GM21367 (cell line): ENCODE measurements at regions not wholly inside any gene's neighbourhood (a gene's known extent, or its start where the extent isn't known, plus 50 kb on each side); places are given as distances from the start of the nearest gene placed in this dataset.

ENCODE experiments used
- ATAC-seq: cut with Tn5 transposase; IDR thresholded peaks from one replicate; pipeline ENCODE4 v1.9.1; 2021; ENCODE audit not compliant: unreplicated experiment

DNA sequence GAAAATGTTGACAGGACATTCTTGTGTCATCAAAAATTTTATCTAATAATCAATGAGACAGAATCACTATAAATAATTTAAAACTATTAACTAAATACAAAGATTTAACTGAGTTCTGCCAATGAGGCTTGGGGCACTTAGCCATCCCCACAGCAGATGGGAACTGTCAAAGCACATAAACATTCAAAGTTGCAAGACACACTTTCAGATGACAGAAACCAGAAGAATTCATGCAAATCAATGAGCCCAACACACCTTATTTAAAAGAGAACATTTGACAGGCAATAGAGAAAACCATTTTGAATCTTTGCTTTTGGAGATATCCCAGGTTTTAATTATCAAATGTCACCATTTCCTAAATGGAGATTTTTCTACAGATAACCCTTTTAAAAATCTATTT, 566.2 kb downstream of the IRS1 start:
- ATAC-seq: no peak

DNA sequence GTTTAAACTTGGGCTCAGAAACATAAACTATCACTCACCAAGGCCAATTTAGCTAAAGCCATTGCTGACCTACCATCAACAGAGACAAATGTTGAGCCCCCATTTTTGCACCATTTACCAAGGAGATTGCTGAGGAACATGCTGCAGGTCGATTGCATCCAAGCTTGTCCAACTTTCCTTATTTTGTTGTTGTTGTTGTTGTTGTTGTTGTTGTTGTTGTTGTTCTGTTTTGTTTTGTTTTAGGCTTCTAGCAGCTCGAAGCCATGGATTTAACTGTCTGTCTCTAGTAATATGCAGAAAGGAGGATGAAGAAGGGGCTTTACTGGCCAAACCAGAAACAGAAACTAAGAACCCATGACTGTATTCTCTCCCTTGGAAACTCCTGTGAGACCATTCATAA, 571.5 kb downstream of the IRS1 start:
- no peak for ATAC-seq

DNA sequence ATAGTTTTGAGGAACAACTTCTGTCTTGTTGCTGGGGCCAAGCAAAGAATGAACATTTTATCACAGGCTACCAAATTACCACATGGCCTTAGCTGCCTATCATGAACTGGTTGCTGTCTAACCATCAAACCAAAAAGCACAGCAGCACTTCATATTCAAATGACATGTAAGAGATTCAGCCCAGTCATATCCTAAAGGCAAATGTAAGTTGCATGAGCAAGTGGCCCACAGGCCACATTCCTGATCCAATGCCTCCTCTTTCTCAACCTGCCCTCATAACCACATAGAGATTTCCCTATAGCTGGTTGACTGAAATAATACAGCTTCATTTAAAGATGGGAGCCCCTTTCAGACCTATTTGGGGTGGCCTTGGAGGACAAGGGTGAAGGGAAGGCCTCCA, 572.3 kb downstream of the IRS1 start:
- ATAC-seq: no peak

DNA sequence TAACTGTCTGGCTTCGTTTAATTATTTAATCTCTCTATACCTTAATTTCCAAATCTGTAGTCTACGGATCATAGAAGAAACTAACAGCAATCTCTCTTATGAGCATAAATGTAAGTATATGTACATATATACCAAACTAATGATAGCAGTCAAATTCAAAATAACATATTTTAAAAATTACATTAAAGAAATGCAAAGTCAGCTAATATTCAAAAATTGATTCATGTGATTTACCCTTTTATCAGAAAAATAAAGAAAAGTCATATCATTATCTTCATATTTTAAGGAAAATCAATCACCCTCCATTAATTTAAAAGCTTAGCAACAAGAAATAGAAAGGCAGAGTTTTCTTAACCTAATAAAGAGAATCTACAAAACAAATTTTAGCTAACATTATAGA, 575.9 kb downstream of the IRS1 start:
- no peak for ATAC-seq

DNA sequence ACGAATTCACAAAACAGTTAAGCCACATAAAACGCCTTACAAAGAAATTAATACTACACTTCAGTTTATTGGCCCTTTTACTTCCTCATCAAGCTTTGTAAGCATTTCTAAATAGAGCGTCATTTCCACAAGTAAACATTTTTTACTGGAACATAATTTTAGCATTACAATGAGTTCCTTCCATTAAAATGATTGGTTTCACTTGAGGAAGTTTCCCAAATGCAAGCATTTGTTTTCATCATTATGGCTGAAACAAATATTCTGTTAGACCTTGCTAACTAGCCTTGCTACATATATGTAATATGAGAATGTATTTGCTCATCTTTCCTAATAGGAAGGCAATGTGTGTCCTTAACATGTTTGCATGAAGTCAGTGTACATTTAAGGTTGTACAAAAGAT, 579.1 kb downstream of the IRS1 start:
- no peak for ATAC-seq

DNA sequence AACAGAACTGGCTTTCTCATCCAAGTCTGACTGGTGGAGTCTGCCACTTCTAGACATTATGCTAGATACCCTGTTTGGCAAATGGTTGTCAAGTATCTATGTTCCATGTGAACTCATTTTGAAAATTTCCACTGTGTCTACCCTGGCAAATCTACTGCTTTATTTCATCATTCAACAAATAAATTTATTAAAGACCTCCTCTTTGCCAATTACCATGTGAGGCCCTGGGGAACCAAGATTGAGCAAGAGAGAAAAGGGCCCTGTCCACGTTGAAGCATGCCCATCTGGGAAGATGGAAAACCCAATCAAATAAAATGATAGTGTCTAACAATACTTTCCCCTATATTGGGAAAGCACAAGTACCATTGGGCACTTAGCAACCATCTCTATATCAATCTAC, 582.4 kb downstream of the IRS1 start:
- no peak for ATAC-seq

DNA sequence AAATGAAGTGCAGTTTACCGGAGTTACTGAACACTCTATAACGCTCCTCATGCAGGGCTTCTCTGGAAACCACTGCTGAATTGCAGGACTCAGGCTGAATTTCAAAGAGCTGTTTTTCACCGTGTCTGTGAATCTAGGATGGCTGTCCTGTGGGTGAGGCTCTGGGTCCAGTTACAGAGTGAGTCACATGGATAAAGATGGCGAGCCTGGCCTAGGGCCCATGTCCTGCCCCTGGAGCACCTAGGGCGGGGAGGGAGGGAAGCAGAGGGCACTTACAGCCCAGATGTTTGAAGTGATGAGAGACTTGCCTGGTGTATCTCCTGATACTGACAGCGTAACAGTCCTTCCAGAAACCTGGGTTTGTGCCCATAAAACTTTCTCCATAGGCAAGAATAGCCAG, 583.0 kb downstream of the IRS1 start:
- ATAC-seq: no peak

DNA sequence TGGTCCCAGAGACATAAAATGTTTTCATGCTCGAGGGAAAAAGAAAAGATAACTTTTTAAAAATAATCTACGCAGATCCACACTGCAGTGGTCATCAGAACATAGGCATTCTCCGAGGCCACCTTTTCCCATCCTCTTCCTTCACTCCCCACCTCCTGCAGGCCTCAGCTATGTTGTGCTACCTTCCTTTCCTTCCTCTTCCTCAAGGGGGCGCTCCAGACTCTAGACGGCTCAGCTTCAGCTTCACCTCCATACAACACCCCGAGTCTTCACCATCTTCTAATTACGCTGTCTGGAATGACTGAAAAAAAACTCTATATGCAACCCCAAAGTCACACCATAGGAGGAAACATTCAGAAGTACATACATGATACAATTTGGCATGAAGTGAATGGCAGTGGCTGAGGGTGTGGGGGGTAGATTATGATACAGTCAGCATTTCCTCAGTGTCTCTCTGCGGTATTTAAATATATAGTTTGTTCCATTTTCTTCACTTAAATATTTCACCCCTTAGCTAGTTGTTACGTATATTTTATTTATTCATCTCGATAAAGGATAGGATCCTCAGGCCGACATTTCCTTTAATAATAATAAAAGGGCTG, 583.6 kb downstream of the IRS1 start:
- peak; percentile 97 for ATAC-seq

DNA sequence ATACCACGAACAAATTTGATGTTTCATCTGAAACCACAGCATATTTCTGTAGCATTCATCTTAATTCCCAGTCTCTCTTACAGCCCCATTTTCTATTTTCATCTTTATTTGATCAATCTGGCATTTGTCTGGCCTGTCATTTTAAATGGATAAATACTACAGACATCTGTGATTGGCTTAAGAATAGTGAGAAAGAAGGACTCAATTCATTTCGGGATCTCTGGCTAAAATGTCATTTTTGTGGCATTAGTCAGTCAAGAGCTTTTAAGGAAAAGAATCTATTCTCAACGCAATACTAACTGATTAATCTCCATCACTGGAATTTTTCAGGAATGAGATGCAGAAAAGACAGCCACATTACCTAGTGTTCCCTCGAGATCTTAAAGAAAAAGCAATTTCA, 585.9 kb downstream of the IRS1 start:
- ATAC-seq: no peak

DNA sequence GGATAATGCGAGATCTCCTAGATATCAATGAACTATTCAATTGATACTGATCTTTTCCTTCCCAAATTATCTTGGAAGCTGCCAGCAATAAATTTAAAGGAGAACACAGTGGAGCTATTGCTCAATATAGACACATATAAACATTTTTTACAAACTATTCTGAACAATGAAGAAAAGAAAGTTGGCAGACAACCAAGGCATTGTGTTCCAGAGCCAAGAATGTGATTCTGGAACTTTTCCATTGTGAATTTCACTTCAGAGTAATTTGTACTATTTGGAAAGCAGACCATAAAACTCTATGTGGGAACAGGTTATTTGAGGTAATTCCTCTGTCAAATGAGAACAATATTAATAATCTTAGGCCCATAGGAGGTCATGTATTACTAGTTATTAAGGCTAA, 588.2 kb downstream of the IRS1 start:
- ATAC-seq: no peak

DNA sequence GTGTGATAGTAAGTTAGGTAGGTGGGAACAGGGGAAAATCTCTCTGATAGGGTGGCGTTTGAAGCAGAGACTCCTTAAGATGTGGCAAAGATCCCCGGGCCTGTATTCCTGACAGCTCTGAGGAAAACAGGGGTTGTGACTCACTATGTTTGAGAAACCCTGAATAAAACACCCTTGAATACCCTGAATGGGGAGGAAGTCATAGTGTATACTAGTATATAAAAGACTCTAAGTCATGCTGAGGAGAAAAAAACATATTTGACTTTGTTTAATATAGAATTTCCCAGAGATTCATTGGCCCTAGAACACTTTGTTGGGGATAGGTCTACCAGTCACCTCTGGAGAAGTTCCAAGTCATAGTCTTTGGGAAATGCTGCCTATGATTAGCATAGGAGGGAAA, 590.9 kb downstream of the IRS1 start:
- ATAC-seq: no peak

DNA sequence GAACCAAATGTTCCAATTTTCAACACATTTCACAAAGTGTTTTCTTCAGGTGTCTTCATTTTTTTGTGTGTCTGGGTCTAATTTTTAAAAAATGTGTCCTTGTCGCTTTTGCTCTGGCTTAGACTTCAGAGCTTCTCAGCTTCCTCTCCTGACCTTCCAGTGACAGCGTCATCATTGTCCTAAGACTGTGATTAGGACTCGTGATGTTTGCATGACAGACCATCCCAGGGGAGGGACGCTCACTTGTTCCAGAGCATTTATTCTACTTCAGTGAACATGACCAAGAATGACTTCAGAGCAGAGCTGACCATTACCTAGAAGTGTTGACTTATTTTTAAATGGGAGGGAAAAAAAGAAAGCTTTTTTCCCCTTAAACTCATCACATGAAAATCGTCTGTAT, 591.9 kb downstream of the IRS1 start:
- no peak for ATAC-seq

DNA sequence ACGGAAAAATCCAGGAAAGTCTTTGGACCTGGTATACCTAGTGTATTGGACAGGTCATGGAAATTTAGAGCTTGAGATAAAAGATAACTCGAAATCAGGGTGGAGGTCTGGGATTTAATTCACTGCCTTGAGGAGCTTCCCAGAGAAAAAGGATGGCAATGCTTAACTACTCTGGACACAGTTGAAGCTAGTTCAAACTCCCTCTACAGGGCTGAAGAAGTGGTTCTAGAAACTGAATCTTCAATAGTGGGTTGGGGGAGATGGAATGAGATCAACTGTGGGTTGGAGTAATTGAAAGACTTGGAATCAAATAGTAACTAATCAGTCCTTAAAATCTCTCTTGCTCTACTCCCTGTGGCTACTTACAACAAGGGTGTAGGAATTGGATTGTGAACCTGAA, 600.1 kb downstream of the IRS1 start:
- no peak for ATAC-seq

DNA sequence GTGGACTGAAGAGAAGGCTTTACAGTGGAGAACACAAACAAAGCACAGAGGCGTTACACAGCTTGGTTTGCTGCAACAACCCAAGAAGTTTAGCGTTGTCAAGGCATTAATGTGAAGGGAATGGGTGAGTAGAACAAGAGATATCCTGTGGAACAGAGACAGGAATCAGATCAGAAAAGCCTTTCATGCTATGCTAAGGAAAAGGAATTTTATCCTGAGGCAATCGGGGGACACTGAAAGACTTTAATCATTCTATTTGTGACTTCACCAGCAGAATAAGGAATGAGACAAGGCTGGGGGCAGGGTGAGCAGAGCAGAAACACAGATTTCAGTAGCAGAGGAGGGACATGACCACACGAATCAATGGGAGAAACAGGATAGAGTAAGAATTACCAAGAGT, 600.7 kb downstream of the IRS1 start:
- ATAC-seq: no peak

DNA sequence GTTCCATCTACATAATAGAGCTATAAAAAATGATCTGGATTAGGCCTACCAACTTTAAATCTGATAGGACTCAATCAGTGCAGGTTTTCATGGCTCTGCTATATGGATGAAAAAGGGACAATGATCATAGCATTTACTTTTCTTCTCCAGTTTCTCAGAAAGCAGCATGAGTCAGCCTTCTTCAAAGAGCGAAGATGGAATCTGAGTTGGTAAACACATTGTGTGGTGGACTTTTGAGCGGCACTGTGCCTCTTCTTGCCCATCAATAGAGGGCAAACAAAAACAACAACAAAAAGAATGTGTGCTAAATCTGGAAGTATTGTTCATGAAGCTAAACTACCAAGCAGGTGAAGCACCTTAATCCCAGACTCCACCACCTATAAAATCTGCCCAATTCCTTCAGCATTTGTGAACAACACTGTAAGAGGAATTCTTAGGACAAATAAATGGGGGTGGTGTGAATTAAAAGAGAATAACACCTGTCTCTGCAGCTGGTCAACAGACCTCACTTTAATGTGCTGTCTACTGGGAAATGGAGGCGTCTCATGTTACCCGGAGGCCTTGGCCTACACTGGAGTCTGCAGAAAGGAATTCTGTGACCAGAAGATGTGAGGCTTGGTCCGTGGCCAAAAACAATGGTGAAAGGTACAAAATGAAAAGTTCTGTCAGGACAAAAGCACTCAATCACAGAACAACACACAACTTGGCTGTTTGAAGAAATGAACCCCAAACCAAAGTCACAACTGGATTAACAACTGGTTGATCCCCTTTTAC, 609.0 kb downstream of the IRS1 start:
- ATAC-seq: no peak

DNA sequence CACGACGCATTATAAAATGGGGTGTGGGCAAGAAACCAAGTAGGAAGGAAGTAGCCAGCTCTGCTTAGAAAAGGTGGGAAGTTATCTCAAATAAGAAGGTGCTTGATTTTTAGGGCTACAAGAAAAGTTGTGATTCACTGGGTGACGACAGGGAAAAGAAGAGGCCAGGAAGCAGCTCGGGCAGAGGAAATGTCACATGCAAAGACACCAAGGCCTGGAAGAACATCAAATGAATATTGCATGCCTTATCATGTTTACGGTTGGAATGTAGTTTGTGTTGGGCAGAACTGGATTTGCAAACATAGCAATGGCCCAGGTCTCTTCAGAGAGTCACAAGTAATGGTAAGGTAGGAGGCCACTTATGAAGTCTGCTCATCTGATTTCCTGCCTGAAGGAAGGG, 610.6 kb downstream of the IRS1 start:
- ATAC-seq: no peak

DNA sequence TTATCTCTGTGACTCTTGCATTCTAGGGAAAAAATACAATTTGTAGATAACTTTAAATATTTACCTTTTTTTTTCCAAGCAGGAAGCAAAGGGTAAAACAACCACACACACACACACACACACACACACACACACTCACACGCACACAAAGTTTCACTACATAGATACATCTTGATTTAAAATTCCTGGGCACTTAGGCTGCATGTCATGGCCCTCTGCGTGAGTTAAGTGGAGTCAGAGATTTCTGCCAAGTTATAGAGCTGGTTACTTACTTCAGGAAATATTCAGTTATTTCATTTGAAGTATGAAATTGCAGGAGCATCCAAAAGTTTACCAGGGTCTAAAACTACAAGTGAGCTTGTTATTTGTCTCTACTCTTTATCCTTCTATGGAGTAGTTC, 612.0 kb downstream of the IRS1 start:
- no peak for ATAC-seq

DNA sequence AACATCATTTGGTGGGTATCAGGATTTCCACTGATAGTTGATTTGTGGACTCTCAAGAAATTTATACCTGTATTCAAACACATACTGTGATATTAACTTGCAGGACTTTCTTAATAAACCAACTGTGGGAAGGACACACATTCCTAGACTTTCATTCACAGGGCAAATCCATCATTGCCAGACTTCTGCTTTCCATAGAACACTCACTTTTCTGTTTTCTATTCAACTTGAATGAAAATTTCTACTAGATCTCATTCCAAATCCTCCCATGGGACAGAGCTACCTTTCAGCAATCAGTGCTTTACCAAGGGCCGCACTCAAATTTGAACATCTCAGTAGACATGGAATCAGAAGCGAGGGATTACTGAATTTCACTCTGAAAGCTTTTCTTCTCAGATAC, 612.5 kb downstream of the IRS1 start:
- no peak for ATAC-seq

DNA sequence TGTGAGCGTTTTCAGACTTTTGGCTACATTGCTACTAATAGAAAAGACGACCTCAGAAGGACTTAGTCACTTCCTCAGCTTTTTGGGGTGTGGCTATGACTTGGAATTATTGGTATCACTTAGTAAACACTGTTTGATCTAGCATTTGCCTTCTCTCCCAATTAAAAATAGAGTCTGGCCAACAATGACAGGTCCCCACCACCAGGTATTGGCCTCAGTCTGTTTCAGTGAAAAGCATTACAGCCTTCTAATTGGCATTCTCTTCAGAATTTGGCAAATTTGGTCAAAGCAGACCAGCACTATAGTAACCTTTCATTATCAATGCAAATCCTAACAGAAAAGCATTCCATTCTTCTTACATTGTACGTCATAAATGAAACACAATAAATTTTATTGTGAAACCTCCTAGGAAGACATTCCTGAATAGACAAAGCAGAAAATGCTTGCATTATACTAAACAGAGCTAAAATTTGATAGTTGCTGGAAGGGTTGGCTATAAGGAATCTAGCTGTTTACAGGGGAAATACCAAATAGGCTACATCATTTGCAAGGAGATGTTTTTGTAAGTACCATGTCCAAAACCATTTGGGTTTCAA, 613.9 kb downstream of the IRS1 start:
- ATAC-seq: no peak

DNA sequence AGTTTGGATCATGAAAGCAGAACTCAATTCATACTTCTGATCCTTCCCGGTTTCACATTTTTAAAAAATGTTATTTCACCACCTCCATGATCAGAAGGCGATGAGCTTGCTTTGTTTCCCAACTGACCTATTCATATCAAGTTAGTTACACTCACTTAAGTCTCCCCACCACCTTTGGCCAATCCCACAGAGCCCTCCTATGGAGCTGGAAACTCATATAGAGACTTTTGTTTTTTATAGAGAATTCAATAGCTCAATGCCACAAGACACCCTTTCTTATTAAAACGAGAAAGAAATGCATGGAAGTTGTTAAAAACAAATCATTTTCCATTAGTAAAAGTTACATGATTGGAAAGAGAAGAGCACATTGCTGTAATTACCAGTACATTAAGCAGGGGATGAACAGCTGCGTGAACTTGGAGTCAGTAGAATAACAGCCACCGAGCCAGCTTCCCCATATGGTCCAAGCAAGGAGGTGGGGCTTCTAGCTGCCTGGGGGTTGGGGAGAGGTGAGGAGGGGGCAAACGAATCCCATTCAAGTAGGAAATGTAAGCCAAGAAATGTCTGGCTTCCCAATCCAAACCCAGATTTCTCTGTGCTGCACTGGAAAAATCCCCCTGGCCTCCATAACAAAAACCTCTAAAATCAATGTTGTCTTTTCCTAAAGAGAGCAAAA, 614.5 kb downstream of the IRS1 start:
- ATAC-seq: no peak

DNA sequence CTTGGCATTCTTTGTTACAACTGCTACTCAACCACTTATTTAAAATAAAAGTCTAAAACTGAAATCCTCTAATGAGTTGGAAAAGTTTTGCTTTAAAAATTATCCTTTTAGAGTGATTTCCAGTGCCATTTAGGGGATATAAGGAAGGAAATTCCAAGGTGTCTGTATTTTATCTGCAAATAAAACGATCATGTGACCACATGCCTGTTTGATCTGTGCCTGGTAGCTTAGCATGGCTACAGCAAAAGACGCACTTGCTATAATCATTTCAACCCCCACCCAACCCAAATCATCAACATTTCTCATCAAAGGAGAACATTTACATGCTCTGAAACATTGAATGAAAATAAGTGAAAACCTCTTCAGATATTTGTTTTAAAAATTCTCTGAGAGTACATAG, 615.1 kb downstream of the IRS1 start:
- no peak for ATAC-seq

DNA sequence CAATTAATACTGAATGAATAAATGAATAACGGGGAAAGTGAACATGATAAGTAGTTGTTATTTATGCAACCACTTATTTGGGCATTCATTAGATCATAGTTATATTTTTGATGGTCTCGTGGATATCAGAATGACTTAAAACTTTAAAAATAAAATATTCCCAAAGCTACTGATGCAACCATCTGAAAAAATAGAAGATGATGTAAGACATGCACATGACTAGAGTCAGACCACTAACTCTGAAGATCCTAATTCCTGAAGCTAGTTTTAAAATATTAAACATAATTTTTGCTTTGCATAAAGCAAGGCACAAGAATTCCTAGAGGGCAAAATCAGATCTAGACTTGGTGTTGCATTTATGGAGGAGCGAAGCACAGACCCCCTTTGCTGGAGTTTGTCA, 616.1 kb downstream of the IRS1 start:
- no peak for ATAC-seq
